ENCODE measurements at regions not wholly inside any gene's neighbourhood (a gene's known extent, or its start where the extent isn't known, plus 50 kb on each side); places are given as distances from the start of the nearest gene placed in this dataset.

DNA sequence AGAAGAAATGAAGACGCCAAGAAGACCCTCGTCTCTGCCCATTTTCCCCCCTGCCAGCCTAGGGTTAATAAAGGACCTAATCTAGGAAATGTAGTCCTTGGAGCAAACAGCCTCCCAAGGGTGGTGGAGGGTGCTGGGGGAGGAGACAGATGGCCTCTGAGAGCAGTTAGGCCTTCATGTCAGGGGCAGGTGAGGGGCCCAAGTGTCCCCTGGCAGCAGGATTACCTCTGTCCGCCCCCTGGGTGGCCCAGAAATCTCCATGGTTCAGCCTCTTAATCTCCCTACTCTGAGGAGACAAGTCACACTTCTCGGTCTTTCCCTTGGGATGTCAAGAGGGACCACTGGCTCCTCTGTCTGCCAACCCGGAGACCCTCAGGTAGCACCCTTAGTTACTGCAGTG lies 365.4 kb upstream of the TNRC6C start:
- DNase-seq, result no peak

DNA sequence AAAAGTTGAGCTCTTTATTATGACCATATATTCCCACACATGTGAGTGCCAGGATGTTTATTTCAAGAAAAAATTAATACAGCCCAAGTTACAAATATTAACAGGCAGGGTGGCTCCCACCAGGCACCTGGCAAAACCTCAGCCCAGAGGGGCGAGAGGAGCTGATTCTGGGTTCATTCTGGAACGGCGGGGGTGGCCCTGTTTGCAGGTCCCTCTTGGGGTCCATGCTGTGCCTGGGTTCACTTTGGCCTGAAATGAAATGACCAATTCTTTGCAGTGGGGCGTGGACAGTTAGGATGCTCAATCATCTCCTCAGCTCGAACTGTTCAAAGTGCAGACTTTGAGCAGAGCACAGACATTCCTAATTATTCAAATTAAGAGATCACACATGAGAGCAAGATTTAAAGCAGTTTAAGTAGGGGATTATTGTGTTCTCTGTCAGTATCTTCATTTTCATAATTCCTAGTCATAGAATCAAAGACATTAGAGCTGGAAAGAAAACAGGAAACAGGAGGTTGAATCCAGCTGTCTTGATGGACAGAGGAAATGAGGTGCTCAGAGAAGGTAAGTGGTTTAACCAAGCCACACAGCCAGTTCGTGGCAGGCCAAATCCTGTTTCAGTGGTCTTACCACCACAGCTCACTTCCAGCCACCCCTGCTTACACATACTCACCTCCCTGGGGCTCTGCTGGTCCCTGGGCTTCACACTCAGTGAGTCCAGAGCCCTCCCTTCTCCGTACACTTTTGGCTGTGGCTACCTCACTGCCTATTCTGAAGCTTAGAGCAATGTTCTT lies 363.9 kb upstream of the TNRC6C start:
- no peak for DNase-seq

- DNase-seq, result peak; percentile 48
These were observed 361.7 kb upstream of the TNRC6C start for GRCh38 chr17:77596491-77597417.

- peak; percentile 8 for DNase-seq
These were observed 360.9 kb upstream of the TNRC6C start for GRCh38 chr17:77597418-77598240.

DNA sequence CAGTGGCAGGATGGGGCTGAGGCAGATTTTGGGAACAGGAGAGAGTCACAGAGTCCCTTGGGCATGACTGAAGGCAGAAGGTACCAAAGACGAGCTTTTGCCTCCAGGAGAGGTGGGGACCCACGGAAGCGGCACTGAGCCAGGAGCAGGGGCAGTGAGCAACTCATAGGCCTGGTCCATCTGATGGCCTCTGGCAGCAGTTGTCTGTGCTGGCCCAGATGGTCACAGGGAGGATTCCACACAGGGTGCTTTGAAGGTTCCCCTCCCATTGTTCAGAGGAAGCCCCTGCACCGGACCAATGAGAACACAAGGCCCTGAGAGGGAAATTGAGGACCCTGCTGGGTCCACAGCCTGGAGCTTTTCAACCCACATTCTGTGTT lies 360.3 kb upstream of the TNRC6C start:
- DNase-seq, result no peak

GRCh38 chr17:77599699-77600098 lies 358.8 kb upstream of the TNRC6C start:
- DNase-seq, result no peak

DNA sequence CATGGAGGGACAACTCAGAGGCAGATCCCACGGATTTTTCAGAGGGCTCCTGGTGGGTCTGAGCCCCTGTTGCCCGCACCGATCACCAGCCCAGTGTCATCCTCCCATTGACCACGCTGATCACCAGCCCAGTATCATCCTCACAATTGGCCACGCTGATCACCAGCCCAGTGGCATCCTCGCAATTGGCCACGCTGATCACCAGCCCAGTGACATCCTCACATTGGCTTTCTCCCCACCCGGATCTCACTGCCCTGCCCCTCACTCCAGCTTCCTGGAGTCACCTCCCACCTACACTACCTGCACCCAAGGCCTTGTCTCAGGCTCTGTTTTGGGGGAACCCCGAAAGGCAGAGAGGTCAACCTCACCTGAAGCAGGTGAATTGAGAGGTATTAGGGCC lies 358.2 kb upstream of the TNRC6C start:
- no peak for DNase-seq

DNA sequence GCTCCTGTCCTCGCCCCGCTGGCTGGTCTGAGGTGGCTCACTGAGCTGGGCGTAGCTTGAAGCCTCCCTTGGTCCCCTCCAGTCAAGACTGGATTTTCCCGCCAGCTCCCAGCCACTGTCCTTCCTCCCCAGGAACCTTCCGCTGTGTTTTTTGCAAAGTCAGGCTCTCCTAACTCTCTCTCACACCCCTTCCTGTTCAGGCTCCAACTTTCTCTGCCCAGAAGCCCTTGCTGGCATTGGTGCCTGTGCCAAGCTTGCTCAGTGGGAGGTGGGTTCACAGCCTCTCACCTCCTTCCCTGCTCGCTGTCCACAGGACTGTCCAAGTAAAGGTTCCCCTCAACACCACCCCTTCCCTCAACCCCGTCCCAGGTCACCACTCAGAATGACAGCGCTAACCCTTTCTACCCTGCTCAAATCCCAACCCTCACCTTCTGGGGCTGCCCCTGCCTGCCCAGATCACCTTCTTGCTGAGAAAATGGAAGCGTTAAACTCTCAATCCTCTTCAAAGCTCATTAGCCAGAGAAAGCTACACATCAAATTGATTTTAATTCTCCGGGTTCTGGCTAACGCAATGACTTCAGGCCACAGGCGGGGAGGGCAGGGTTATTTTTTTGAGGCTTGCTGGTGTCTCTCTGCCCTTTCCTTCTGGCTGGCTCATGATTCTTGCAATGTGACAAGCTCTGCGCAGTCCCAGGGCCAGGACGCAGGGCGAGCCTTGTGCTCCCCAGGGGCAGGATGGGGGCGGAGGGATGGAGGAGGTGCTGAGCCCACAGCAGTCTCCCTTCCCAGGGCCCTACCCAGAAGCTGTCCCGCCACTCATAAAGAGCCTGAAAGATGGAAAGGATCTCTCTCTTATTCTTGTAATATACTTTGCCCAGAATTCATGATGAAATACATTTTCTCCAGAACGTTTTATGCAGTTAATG lies 357.2 kb upstream of the TNRC6C start:
- peak; percentile 29 for DNase-seq

- peak; percentile 13 for DNase-seq
These were observed 356.3 kb upstream of the TNRC6C start for GRCh38 chr17:77602062-77602746.

- DNase-seq, result peak; percentile 13
These were observed 355.4 kb upstream of the TNRC6C start for GRCh38 chr17:77602883-77603640.

DNA sequence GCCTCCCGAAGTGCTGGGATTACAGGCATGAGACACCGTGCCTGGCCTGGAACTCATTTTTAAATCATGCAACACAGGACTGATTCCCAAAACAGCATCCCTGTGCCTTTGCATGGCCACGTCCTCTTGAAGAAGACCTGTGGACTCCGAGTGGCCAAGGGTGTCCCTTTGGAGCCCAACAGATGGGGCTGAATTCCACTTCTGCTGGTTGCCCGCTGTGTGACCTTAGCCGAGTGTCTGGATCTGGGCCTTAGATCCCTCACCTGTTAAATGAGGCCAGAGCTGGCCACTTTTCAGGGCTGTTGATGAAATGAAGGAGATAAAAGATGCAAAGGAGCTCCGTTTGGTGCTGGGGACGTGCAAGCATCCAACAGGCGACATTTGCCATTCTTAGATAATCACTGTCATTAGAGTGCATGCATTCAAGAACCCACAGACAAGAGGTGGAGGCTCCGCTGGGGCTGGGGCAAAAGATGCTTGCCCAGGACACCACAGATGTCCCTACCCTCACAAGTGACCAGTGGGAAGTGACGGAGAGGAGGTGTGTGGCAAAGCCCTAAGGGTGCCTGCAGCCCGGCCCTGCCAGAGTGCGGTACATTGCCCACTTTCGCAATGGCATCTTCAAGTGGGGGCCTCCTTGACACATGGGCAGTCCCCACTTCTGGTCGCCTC lies 354.1 kb upstream of the TNRC6C start:
- DNase-seq, result peak; percentile 18

DNA sequence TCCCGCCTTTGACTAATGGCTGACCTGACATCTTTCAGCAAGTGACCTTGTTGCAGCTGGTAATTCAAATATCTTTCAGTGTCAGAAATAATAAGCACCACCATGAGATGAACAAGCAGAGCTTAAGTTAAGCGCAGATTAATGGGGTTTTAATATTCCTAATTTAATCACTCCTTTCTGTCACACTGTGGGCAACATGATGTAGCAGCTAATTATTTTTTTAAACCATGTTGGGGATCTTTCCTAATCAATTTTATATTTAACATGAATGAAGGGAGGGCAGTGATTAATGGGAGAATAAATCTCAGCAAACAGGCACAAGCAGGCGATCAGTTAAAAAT lies 353.6 kb upstream of the TNRC6C start:
- no peak for DNase-seq

- no peak for DNase-seq
These were observed 352.2 kb upstream of the TNRC6C start for GRCh38 chr17:77606146-77606864.

DNA sequence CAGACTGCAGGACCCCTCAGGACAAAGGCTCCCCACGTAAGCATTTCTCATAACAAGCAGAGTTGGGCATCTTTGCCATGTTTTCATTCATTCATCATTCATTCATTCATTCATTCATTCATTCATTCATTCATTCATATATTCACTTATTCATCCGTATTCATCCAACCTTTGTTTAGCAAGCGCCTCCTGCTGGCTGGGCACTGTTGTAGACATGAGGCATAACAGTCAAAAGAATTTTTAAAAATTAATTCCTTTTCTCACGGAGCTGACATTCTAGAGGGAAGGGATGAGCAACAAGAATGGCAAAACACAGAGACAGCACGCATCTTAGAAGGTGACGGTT lies 351.7 kb upstream of the TNRC6C start:
- no peak for DNase-seq

DNA sequence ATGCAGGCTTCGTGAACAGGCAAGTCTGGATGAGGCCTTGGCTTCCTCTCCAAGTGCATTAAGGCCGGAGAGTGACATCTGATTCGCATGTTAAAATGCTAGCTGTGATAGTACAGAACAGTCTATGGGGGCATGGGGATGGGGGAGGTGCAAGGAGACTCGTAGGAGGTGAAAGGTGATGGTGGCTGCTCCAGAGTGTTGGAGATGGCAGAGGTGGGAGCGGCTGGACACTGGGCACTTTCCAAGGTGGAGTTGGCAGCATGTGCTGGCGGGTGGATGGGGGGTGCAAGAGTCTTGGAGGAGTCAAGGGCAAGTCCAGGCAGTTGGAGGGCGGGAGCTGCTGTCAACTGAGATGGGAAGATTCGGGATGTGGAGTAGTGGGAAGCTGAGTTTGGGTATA lies 350.9 kb upstream of the TNRC6C start:
- DNase-seq, result no peak

GRCh38 chr17:77608431-77608830 lies 350.1 kb upstream of the TNRC6C start:
- no peak for DNase-seq

DNA sequence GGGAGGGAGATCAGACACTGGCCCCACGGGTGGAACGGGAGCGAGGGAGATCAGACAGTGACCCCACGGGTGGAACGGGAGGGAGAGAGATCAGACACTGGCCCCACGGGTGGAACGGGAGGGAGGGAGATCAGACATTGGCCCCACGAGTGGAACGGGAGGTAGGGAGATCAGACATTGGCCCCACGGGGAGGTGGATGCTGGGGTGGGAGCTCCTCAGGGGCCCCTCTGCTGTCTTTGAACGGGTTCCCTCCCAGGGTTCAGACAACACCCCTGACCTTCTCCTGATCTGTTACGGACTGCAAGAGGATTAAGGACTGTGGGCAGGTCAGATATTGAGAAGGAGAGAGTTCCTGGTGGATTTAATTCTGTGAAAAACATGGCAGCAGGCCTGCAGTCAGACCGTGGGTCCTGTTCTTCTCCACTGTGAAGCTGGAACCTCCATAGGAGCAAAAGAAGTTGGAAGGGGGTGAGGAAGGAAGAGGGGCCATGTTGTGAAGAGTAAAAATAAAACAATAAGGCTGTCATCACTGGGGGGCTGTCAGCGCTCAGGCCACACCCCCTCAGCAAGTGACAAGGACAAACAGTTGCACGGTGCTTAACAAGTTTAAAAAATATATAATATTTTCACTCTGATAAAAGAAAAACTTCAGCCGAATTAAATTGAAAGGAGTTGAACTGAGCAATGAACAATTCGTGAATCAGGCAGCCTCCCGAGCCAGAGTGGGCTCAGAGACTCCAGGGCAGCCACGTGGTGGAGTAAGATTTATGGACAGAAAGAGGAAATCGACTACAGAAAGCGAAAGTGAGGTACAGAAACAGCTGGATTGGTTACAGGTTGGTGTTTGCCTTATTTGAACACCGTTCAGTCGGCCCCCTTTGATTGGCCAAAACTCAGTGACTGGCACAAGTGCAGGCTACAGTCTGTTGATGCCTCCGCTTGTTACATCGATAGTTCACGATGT lies 348.7 kb upstream of the TNRC6C start:
- DNase-seq, result no peak

- DNase-seq, result no peak
These were observed 348.0 kb upstream of the TNRC6C start for GRCh38 chr17:77610518-77610893.
